Subcutaneous abdominal adipose tissue (tissue), 5 donors: ENCODE measurements at regions not wholly inside any gene's neighbourhood (a gene's known extent, or its start where the extent isn't known, plus 50 kb on each side); places are given as distances from the start of the nearest gene placed in this dataset.

Source experiments
- H3K27ac ChIP-seq: one replicate; pipeline ENCODE4 v1.7.0; 2013; ENCODE audit warnings: low read depth, mild to moderate bottlenecking, inconsistent platforms, low read length, moderate library complexity
- H3K27me3 ChIP-seq, 5 donors: one replicate each; pipeline ENCODE4 v1.7.0; 2013; ENCODE audit warnings: low read length in 5 of 5, inconsistent platforms in 1 of 5; ENCODE audit not compliant: control insufficient read depth in 5 of 5, insufficient read depth in 4 of 5
- H3K36me3 ChIP-seq, 5 donors: one replicate each; pipeline ENCODE4 v1.7.0; 2013; ENCODE audit warnings: low read length in 5 of 5; ENCODE audit not compliant: control insufficient read depth in 5 of 5, insufficient read depth in 5 of 5
- H3K4me1 ChIP-seq, 5 donors: one replicate each; pipeline ENCODE4 v1.7.0; 2013; ENCODE audit warnings: low read length in 5 of 5, mild to moderate bottlenecking in 3 of 5, moderate library complexity in 1 of 5; ENCODE audit not compliant: control insufficient read depth in 5 of 5, insufficient read depth in 5 of 5
- H3K4me3 ChIP-seq, 5 donors: one replicate each; pipeline ENCODE4 v1.7.0; 2013; ENCODE audit warnings: low read length in 5 of 5, low read depth in 1 of 5
- H3K9ac ChIP-seq, 5 donors: one replicate each; pipeline ENCODE4 v1.7.0; 2013; ENCODE audit warnings: low read length in 5 of 5, mild to moderate bottlenecking in 4 of 5, moderate library complexity in 3 of 5
- H3K9me3 ChIP-seq, 5 donors: one replicate each; pipeline ENCODE4 v1.7.0; 2013; ENCODE audit warnings: low read length in 5 of 5; ENCODE audit not compliant: control insufficient read depth in 5 of 5
- donor health status: healthy.
- donor health status: healthy.
- donor health status: healthy.
- donor health status: healthy.
- donor health status: healthy.

GRCh38 chr10:59108296-59108870 lies 68.1 kb upstream of the PHYHIPL start:
- H3K4me3 ChIP-seq = no peak overlapping the region
- H3K9me3 ChIP-seq = no peaks in the 10 kb centered on the region
- H3K4me1 ChIP-seq = peaks cover 0 to 6% (median 0%) of the 10 kb centered on the region in 5 donors
- H3K27me3 ChIP-seq = no peaks in the 10 kb centered on the region
- no peak overlapping the region for H3K9ac ChIP-seq
- no peaks in the 10 kb centered on the region for H3K36me3 ChIP-seq
- H3K27ac ChIP-seq = no peak overlapping the region

DNA sequence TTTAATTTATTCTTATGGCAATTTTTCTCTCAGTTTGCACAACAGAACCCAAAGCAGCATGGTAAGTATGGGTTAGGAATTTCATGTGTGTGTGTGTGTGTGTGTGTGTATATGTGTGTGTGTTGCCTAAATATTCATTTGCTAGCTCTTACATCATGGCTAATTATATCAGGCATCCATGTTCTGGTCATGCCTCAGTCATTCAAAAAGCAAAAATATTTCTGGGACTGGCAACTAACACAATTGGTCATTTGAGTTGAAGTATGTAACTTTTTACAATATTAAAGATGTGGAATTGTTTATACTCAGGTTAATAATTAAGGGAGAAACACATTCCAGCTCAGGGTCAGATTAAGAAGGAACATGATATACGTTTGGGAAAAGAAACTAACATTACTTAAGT lies 67.6 kb upstream of the PHYHIPL start:
- no peak overlapping the region for H3K27ac ChIP-seq
- H3K27me3 ChIP-seq = no peaks in the 10 kb centered on the region
- H3K4me1 ChIP-seq = peaks cover 0 to 6% (median 0%) of the 10 kb centered on the region in 5 donors
- H3K9me3 ChIP-seq = no peaks in the 10 kb centered on the region
- H3K4me3 ChIP-seq = no peak overlapping the region
- no peaks in the 10 kb centered on the region for H3K36me3 ChIP-seq
- H3K9ac ChIP-seq = no peak overlapping the region

GRCh38 chr10:59109826-59110225 lies 66.6 kb upstream of the PHYHIPL start:
- H3K27ac ChIP-seq = no peak overlapping the region
- H3K36me3 ChIP-seq = no peaks in the 10 kb centered on the region
- no peak overlapping the region for H3K9ac ChIP-seq
- H3K27me3 ChIP-seq = no peaks in the 10 kb centered on the region
- no peaks in the 10 kb centered on the region for H3K9me3 ChIP-seq
- H3K4me3 ChIP-seq = no peak overlapping the region
- H3K4me1 ChIP-seq = peaks cover 0 to 6% (median 0%) of the 10 kb centered on the region in 5 donors

- Histone ChIP-seq H3K27ac (no peak overlapping the region), H3K9ac (no peak overlapping the region), H3K4me1 (no peaks in the 10 kb centered on the region), H3K36me3 (no peaks in the 10 kb centered on the region), H3K9me3 (peaks cover 0 to 5% (median 0%) of the 10 kb centered on the region in 5 donors), H3K27me3 (no peaks in the 10 kb centered on the region), H3K4me3 (no peak overlapping the region)
Observed at GRCh38 chr10:59124187-59124586, 52.3 kb upstream of the PHYHIPL start.

DNA sequence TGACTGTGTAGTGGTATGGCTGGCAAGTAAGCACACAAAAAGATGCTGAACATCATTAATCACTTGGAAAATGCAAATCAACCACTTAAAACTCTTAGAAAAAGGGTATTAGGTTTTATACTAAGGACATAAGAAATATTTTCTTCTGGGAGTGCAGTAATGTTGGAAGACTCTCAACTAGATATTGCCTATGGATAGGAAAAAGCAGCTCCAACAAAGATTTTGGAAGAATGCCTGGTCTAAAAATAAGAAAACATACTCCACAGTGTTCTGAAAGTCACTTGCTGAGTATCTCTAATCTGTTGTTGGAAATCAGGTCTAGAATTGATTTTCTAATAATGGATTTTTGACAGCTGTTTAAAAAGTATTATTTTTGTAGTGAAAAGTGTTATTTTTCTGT lies 50.8 kb upstream of the PHYHIPL start:
- peaks cover 0 to 5% (median 0%) of the 10 kb centered on the region in 5 donors for H3K9me3 ChIP-seq
- H3K9ac ChIP-seq = no peak overlapping the region
- H3K4me3 ChIP-seq = no peak overlapping the region
- no peaks in the 10 kb centered on the region for H3K4me1 ChIP-seq
- H3K36me3 ChIP-seq = no peaks in the 10 kb centered on the region
- no peak overlapping the region for H3K27ac ChIP-seq
- H3K27me3 ChIP-seq = no peaks in the 10 kb centered on the region

- Histone ChIP-seq H3K9ac (no peak overlapping the region), H3K27me3 (no peaks in the 10 kb centered on the region), H3K36me3 (no peaks in the 10 kb centered on the region), H3K4me3 (no peak overlapping the region), H3K4me1 (no peaks in the 10 kb centered on the region), H3K9me3 (no peaks in the 10 kb centered on the region), H3K27ac (no peak overlapping the region)
Observed at GRCh38 chr10:59126261-59126660, 50.2 kb upstream of the PHYHIPL start.
